ENCODE measurements at regions not wholly inside any gene's neighbourhood (a gene's known extent, or its start where the extent isn't known, plus 50 kb on each side); places are given as distances from the start of the nearest gene placed in this dataset.

DNA sequence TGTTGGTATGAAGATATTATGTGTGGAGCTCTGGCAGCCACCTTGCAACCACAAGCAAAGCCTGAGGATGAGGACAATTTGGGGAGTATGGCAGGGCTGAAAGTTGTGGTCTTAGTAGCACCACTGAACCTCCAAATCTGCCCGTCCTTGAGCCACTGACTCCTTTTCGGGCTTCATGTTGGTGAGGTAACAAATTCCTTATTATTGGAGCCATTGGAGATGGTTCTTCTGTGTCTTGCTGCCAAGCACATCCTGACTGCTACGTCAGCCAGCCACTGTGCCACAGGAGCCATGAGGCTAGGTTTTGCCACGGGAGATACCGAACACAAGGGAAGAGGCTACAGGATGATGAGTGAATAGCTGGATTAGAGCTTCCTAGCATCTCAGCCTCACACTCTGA lies 201.6 kb downstream of the BMP7 start:
- no peak for TF ChIP-seq EZH2phosphoT487 (IDR thresholded peaks at IDR 0.05; ENCODE audit: borderline replicate concordance, low read length)
- TF ChIP-seq, protein P1, sequence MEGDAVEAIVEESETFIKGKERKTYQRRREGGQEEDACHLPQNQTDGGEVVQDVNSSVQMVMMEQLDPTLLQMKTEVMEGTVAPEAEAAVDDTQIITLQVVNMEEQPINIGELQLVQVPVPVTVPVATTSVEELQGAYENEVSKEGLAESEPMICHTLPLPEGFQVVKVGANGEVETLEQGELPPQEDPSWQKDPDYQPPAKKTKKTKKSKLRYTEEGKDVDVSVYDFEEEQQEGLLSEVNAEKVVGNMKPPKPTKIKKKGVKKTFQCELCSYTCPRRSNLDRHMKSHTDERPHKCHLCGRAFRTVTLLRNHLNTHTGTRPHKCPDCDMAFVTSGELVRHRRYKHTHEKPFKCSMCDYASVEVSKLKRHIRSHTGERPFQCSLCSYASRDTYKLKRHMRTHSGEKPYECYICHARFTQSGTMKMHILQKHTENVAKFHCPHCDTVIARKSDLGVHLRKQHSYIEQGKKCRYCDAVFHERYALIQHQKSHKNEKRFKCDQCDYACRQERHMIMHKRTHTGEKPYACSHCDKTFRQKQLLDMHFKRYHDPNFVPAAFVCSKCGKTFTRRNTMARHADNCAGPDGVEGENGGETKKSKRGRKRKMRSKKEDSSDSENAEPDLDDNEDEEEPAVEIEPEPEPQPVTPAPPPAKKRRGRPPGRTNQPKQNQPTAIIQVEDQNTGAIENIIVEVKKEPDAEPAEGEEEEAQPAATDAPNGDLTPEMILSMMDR (IDR thresholded peaks at IDR 0.05; ENCODE audit: low read depth, low read length, poor library complexity, severe bottlenecking) = no peak
